ENCODE measurements at regions not wholly inside any gene's neighbourhood (a gene's known extent, or its start where the extent isn't known, plus 50 kb on each side); places are given as distances from the start of the nearest gene placed in this dataset.

GRCh38 chr9:20187318-20187717 lies 398.5 kb upstream of the SLC24A2 start:
- no peak for TF ChIP-seq EZH2 (IDR thresholded peaks at IDR 0.05)
- TF ChIP-seq POLR2AphosphoS5 (IDR thresholded peaks at IDR 0.05; ENCODE audit: borderline replicate concordance, low read depth, low read length), result no peak
- no peak for TF ChIP-seq FOXP2 (optimal IDR thresholded peaks at IDR 0.05; ENCODE audit: control extremely low read depth, extremely low read length, insufficient read depth)
